SK-N-MC (cell line): ENCODE measurements at regions not wholly inside any gene's neighbourhood (a gene's known extent, or its start where the extent isn't known, plus 50 kb on each side); places are given as distances from the start of the nearest gene placed in this dataset.

Experiments
- EZH2 ChIP-seq: fragments of 200-600 bp; sonication (generic); IDR thresholded peaks from one replicate; pipeline ENCODE4 v1.6.1; 2017; ENCODE audit warnings: antibody characterized with exemption
- FOXP2 ChIP-seq: optimal IDR thresholded peaks from 2 replicates; pipeline ENCODE3; 2011; ENCODE audit warnings: mild to moderate bottlenecking, moderate library complexity; ENCODE audit not compliant: insufficient read depth; ENCODE audit errors: extremely low read length, control extremely low read depth
- POLR2AphosphoS5 ChIP-seq: IDR thresholded peaks from 2 replicates; pipeline ENCODE4 v1.6.1; 2012; ENCODE audit warnings: mild to moderate bottlenecking, low read depth, low read length, borderline replicate concordance

DNA sequence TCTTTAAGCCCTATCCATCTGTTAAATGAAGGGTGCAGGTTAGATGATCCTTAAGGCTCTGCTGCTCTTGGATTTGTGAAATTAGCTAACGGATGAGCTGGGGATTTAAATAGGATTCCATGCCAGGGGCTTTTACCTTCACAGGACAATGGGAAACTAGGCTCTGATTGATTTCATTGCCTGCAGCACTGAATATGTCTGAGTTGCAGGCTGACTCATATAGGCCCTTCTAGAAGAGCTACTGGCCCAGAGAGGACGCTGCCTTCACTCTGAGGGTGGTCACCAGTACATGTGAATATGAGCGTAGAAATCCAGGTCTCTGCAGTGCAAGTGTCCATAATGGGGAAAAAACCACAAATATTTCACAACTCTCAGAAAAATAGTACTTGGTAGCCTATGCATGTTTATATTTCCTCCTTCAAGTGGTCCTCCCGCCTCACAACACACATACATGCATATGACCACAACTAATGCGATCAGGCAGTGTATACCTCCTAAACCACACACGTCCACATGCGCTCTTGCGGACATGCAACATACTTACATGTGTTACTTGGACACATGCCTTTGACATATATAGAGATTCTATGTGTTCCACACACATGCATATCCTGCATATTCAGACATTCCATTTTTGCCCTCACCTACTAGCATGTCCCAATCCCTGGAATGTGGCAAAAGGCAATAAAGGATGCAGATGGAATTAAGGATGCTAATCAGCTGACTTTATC, 233.8 kb upstream of the JUN start:
- TF ChIP-seq POLR2AphosphoS5: no peak
- no peak for TF ChIP-seq EZH2
- no peak for TF ChIP-seq FOXP2
